Right cardiac atrium (tissue), 5 donors: ENCODE measurements at regions not wholly inside any gene's neighbourhood (a gene's known extent, or its start where the extent isn't known, plus 50 kb on each side); places are given as distances from the start of the nearest gene placed in this dataset.

ENCODE experiments used
- ATAC-seq, 2 donors: fragments of 200-7000 bp; cut with Tn5 transposase; one replicate each; pipeline versions ENCODE4 v1.8.0 to v1.9.1; 2020; ENCODE audit warnings: moderate library complexity in 2 of 2, mild to moderate bottlenecking in 1 of 2
- DNase-seq, 3 donors: peaks; one replicate each; pipeline ENCODE4 v3.0.0-alpha.2; 2020
- H3K27ac ChIP-seq: one replicate; pipeline ENCODE4 v1.5.1; 2013; ENCODE audit warnings: mild to moderate bottlenecking, low read length, control low read depth, moderate library complexity
- H3K27me3 ChIP-seq: one replicate; pipeline ENCODE4 v1.6.1; 2013; ENCODE audit not compliant: control insufficient read depth, insufficient read depth
- H3K4me1 ChIP-seq: one replicate; pipeline ENCODE4 v1.6.1; 2013; ENCODE audit warnings: low read length; ENCODE audit not compliant: control insufficient read depth, insufficient read depth
- H3K4me3 ChIP-seq: one replicate; pipeline ENCODE4 v1.5.1; 2013; ENCODE audit warnings: low read length, control low read depth
- H3K9me3 ChIP-seq: one replicate; pipeline ENCODE4 v1.6.1; 2013; ENCODE audit warnings: low read length; ENCODE audit not compliant: control insufficient read depth
- WGBS: extraction: QIAGEN DNeasy Blood & Tissue Kit; methylation state at CpG from one replicate; pipeline ENCODE4 v1.1.7; 2013; 5-methylcytosine and 5-hydroxymethylcytosine counted together
- intact Hi-C, 4 donors: fragments of 100-400 bp; cut with DNase I; formaldehyde crosslinking; loops; one replicate each; pipeline versions ENCODE4 v1.11.0 to v1.14.0; 2022 to 2023
- donor health status: healthy with polysubstance abuse.
- donor health status: DM: no; HTN: yes; CAD: no.
- donor health status: DM: no; HTN: no; CAD: no.
- donor health status: DM: no; HTN: yes; CAD: no; lungs with severe emphysema.
- donor health status: DM: yes; HTN: yes; CAD: no.

DNA sequence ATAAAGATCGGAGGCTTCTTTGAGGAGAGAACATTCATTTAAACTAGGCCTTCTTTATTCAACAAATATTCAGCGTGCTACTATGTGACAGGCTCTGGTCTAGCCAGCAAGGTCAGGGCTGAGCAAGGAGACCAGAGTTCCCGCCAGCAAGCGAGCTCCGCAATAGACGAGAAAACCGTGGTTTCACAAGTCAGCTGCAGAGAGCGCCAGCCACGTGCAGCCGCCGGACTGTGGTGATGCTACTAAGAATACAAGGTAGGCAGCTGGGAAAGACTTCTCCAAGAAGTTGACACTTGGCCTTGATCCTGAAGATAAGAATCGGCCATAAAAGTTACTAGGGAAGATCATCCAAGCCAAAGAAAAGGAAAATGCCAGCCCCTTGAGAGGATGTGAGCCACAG, 533.7 kb upstream of the SALL3 start:
- no peak overlapping the region for H3K4me3 ChIP-seq
- H3K4me1 ChIP-seq: no peaks in the 10 kb centered on the region
- DNase-seq: no peak
- H3K27me3 ChIP-seq: no peaks in the 10 kb centered on the region
- no peak overlapping the region for H3K27ac ChIP-seq
- H3K9me3 ChIP-seq: no peaks in the 10 kb centered on the region
- 87% methylated on average over 12 of the region's 12 CpGs for WGBS
- ATAC-seq: no peak
- intact Hi-C loops: no loop called here

DNA sequence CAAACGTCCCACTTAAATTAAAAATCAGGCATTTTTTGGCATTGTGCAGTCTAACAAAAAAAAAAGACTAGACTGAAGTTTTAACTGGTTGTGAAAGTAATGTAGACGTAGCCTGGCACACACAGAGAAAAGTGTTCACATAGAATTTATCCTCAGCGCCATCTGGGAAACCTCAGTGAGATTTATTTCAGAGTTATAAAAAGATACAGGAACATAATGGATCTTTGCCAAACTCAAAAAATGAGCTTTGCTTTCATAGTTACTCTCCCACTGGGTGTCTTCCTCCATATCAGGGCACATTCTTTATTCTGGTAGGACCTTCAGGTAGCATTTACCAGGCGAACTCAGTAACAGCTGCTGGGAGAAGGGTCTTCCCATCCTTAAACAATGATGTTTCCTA, 532.4 kb upstream of the SALL3 start:
- DNase-seq (no peak), ATAC-seq (no peak)
- intact Hi-C loops: no loop called here
- H3K9me3 ChIP-seq: no peaks in the 10 kb centered on the region
- H3K27ac ChIP-seq: no peak overlapping the region
- WGBS: 48% methylated on average over 4 of the region's 4 CpGs
- no peak overlapping the region for H3K4me3 ChIP-seq
- H3K4me1 ChIP-seq: no peaks in the 10 kb centered on the region
- no peaks in the 10 kb centered on the region for H3K27me3 ChIP-seq

DNA sequence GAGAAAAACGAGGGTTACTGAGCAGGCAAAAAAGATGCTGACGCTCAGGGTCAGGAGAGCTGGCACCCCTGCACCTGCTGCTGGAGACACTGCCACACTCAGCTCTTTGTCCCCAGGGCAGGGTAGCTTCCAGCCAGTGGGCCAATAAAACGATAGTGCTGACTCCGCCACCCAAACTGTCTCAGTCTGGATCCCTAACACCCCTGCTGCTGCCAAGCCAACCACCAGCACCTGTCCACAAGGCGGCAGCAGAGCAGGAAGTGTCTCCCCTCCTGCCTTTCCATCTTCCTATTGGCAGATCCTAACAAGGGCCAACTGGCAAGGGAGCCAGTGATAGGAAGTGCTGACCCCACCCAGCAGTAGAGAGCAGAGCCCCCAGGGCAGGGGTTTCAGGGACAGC, 531.5 kb upstream of the SALL3 start:
- DNase-seq: no peak
- Histone ChIP-seq H3K4me3 (no peak overlapping the region), H3K9me3 (no peaks in the 10 kb centered on the region), H3K27ac (no peak overlapping the region), H3K27me3 (no peaks in the 10 kb centered on the region), H3K4me1 (no peaks in the 10 kb centered on the region)
- 75% methylated on average over 5 of the region's 5 CpGs for WGBS
- intact Hi-C loops: no loop called here
- no peak for ATAC-seq

DNA sequence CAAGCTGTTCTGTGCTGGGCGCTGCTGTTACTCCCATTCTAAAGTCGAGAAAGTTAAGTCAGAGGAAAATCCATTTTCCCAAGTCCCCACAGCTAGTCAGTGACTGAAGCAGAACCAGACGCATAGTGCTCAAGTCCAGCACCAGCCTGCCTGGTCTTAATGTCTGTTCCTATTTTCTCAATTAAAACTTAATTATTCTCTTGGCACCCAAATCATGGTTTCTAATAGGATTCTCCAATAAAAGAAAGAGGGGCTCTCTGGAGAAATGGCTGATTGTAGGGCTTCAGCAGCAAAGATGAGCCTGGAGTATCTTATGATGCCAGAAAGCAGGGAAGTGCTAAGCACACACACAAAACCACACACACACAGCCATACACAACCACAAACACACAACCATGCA, 531.0 kb upstream of the SALL3 start:
- Histone ChIP-seq H3K27ac (no peak overlapping the region), H3K4me1 (no peaks in the 10 kb centered on the region), H3K4me3 (no peak overlapping the region), H3K27me3 (no peaks in the 10 kb centered on the region), H3K9me3 (no peaks in the 10 kb centered on the region)
- 93% methylated on average over 3 of the region's 3 CpGs for WGBS
- DNase-seq: no peak
- intact Hi-C loops: no loop called here
- ATAC-seq: no peak

DNA sequence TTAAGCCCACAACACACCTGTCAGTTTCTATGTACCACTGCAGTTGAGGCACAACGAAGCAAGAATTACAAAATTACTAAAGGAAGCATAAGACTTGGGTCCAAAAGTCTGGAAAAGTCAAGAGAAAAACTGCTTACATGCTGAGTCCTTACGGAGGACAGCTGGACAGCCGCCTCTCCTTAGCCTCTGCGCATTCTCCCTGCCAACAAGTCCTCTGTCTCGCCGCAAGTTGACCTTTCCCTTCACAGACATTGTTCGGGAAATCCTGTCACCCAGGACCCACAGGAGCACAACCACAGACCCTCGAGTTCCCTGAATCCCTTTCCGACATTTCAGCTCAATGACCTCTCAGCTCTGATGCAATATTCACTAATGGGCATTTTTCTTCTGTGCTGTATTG, 525.4 kb upstream of the SALL3 start:
- ATAC-seq (no peak), DNase-seq (no peak)
- no peak overlapping the region for H3K4me3 ChIP-seq
- no peaks in the 10 kb centered on the region for H3K4me1 ChIP-seq
- no peaks in the 10 kb centered on the region for H3K27me3 ChIP-seq
- intact Hi-C loops: no loop called here
- no peaks in the 10 kb centered on the region for H3K9me3 ChIP-seq
- no peak overlapping the region for H3K27ac ChIP-seq
- WGBS: 69% methylated on average over 9 of the region's 9 CpGs

DNA sequence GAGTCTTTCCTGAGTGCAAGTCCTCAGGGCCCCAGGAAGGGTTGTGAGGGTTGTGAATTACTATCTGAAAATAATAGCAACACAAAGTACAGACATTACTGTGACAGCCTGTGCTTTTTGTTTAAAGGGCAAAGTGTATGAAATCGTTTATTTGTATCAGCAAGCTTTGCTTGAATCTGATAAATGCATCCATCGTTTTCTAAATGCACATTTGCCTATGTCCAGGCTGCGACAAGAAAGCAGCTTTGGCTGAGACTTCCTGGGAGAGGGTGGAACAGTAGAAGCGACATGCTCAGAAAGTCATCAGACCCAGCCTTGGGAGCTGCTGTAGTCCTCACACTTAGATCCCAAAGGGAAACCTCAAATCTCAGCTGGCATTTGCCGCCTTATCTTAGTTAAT, 524.2 kb upstream of the SALL3 start:
- 88% methylated on average over 5 of the region's 5 CpGs for WGBS
- Histone ChIP-seq H3K27ac (no peak overlapping the region), H3K4me3 (no peak overlapping the region), H3K27me3 (no peaks in the 10 kb centered on the region), H3K9me3 (no peaks in the 10 kb centered on the region), H3K4me1 (no peaks in the 10 kb centered on the region)
- intact Hi-C loops: no loop called here
- ATAC-seq (no peak), DNase-seq (no peak)

DNA sequence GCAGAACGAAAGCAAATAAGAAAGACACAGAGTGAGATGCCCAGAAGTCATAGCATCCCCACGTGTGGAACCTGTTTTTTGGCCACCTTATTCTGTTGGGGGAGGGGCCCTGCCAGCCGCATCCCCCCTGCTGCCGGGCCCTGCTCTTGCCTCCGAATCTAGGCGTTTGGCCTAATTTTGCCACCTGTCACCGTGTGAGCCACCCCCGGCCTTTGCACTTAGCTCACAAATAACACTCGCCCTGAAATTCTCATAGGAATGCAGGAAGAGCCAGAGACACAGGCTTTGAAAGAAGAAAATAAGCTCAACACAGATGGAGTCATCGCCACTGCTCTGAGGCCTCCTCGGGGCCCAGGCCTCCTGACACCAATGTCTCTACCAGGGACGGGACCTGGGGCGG, 522.6 kb upstream of the SALL3 start:
- DNase-seq (no peak), ATAC-seq (no peak)
- no peaks in the 10 kb centered on the region for H3K9me3 ChIP-seq
- no peak overlapping the region for H3K27ac ChIP-seq
- H3K4me3 ChIP-seq: no peak overlapping the region
- H3K27me3 ChIP-seq: no peaks in the 10 kb centered on the region
- WGBS: 80% methylated on average over 13 of the region's 13 CpGs
- H3K4me1 ChIP-seq: no peaks in the 10 kb centered on the region
- intact Hi-C loops: no loop called here

DNA sequence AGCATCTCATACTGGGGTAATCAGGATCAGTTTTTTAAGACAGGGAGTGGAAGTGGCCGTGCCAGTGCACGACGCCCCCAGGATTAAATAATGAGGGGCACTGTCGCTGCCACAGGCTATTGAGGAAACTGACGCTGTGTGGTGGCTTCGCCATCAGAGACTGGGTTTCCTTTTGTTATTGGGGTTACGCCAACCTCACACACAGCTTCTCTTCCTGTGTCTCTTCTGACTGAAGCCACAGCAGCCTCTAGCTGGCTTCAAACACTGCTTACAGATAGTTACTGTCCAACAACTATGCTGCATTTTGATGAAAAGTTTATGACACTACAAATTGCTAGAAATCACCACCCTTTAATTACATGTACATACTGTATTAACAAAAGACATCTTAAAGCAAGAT, 521.9 kb upstream of the SALL3 start:
- no peaks in the 10 kb centered on the region for H3K4me1 ChIP-seq
- no peaks in the 10 kb centered on the region for H3K9me3 ChIP-seq
- WGBS: 71% methylated on average over 7 of the region's 7 CpGs
- ATAC-seq (no peak), DNase-seq (no peak)
- H3K4me3 ChIP-seq: no peak overlapping the region
- no peaks in the 10 kb centered on the region for H3K27me3 ChIP-seq
- no peak overlapping the region for H3K27ac ChIP-seq
- intact Hi-C loops: no loop called here

DNA sequence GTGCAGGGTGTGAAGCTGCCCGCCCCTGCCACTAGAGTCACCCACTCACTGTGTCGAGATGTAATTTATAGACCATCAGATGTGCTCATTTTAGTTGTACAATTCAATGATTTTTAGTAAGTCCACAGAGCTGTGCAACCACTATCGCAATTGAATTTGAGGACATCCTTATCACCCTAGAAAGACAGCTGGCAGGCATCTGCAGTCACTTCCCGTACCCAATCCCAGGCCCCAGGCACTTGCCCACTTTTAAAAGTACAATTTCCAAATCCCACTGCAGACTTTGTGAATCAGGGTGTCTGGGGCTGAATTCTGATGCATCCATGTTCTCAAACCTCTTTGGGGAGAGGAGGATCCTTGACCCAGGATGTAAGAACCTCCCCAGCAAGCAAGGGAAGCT, 521.3 kb upstream of the SALL3 start:
- WGBS: 63% methylated on average over 4 of the region's 4 CpGs
- Histone ChIP-seq H3K27me3 (no peaks in the 10 kb centered on the region), H3K4me1 (no peaks in the 10 kb centered on the region), H3K9me3 (no peaks in the 10 kb centered on the region), H3K27ac (no peak overlapping the region), H3K4me3 (no peak overlapping the region)
- intact Hi-C loops: no loop called here
- no peak for DNase-seq
- no peak for ATAC-seq

DNA sequence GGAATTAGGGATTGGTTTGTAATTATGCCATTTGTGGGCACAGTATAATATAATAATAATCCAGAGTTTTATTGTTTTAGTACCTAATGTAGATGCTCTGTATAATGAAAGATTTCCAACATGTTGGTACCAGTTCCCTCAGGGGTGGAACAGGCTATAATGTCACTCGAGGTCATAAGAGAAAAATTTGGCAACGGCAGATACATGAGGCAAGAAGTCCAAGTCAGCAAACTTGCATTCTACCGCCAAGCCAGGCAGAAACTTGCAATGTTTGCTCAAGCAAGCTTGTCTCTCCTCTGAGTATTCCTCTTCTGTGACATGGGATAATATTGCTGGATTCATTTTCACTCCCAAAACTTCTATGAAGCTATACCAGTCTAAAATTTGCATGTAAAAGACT, 520.0 kb upstream of the SALL3 start:
- no peak for ATAC-seq
- intact Hi-C loops: no loop called here
- H3K4me1 ChIP-seq: no peaks in the 10 kb centered on the region
- DNase-seq: no peak
- H3K4me3 ChIP-seq: no peak overlapping the region
- WGBS: 49% methylated on average over 3 of the region's 3 CpGs
- no peaks in the 10 kb centered on the region for H3K27me3 ChIP-seq
- no peaks in the 10 kb centered on the region for H3K9me3 ChIP-seq
- no peak overlapping the region for H3K27ac ChIP-seq

DNA sequence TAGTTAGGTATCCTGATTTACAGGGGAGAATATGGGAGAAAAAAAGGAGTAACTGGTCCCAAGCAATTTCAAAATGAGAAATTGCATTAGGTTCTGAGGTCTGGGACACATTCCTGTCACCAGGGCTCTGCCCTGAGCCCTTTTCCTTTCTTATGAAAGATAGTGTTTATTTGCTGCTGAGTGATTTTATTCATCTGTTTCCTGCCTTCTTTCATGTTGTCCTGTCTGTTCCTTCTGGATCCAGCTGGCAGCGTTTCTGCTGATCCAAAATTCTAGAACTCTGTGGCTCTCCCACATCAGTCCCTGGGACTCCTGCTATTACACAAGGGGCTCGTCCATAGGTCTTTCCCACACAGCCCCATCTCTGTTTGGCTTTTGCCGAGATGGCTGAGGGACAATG, 519.1 kb upstream of the SALL3 start:
- DNase-seq: no peak
- H3K4me3 ChIP-seq: no peak overlapping the region
- 47% methylated on average over 3 of the region's 3 CpGs for whole genome bisulfite sequencing

DNA sequence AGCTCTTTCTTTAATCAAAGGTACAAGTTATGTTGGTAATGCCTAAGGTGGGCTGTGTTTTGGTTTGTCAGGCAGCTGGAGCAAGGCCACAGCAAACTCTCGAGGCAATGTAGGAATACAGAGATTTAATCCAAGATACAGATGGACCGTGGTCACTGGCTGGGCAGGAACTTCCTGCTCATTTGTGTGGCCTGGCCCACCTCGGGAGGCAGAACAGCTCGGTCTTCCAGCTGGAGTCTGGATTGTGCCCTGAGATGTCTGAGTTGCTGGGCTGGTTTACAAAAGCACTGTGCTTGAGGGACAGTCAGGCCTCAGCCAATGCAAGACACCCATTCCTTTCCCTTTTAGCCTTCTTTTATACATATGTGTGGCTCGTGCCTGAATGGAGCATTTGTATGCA, 506.1 kb upstream of the SALL3 start:
- intact Hi-C loops: no loop called here
- Histone ChIP-seq H3K4me3 (no peak overlapping the region), H3K27me3 (no peaks in the 10 kb centered on the region), H3K27ac (no peak overlapping the region), H3K9me3 (no peaks in the 10 kb centered on the region), H3K4me1 (no peaks in the 10 kb centered on the region)
- 61% methylated on average over 5 of the region's 5 CpGs for WGBS
- DNase-seq (no peak), ATAC-seq (no peak)

More for the DNA sequence above, 519.1 kb upstream of the SALL3 start:
- ATAC-seq: no peak
- H3K27me3 ChIP-seq: no peaks in the 10 kb centered on the region
- no peaks in the 10 kb centered on the region for H3K4me1 ChIP-seq
- H3K9me3 ChIP-seq: no peaks in the 10 kb centered on the region
- intact Hi-C loops: no loop called here
- H3K27ac ChIP-seq: no peak overlapping the region
